NCI-H510A treated with DMSO at 0.1 percent for 48 hours (cell line): ENCODE measurements at regions not wholly inside any gene's neighbourhood (a gene's known extent, or its start where the extent isn't known, plus 50 kb on each side); places are given as distances from the start of the nearest gene placed in this dataset.

Source experiments
- DNase-seq: peaks from one replicate; lab custom pipeline; 2025; lab: John Stamatoyannopoulos, UW

DNA sequence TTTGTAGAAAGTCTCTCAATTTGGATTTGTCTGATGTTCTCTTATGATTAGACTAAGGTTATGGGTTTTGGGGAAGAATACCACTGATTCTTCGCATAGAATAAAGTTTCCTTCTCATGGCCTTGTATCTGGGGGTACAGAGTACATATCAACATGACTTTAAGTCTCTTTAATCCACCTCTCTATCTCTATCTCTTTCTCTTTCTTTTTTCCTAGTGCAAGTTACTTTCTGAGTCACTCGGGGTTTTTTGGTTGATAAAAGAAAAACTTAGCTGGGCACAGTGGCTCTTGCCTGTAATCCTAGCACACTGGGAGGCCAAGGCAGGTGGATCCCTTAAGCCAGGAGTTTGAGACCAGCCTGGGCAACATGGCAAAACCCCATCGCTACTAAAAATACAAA lies 100.1 kb upstream of the MAP4K3 start:
- DNase-seq = no peak

DNA sequence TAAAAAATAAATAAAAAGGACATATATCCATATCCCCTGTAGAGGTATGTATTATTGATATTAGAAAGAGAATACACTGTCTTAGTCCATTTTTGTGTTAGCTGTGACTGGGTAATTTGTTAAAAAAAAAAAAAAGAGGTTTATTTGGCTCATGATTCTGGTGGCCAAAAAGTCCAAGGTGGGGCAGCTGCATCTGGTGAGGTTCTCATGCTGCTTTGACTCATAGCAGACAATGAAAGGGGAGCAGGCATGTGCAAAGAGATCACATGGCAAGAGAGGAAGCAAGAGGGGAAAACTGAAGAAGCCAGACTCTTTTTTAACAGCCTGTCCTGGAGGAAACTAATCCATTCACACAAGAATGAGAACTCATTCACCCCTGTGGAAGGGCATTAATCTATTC lies 101.6 kb upstream of the MAP4K3 start:
- DNase-seq = no peak

GRCh38 chr2:39540414-39540813 lies 103.3 kb upstream of the MAP4K3 start:
- no peak for DNase-seq

GRCh38 chr2:39541011-39541930 lies 104.2 kb upstream of the MAP4K3 start:
- no peak for DNase-seq

- DNase-seq = no peak
Measured at GRCh38 chr2:39542523-39542922, 105.4 kb upstream of the MAP4K3 start.

GRCh38 chr2:39545957-39546356 lies 108.9 kb upstream of the MAP4K3 start:
- DNase-seq = no peak

- DNase-seq = no peak
Measured at GRCh38 chr2:39546409-39546808, 109.3 kb upstream of the MAP4K3 start.

GRCh38 chr2:39546937-39547336 lies 109.9 kb upstream of the MAP4K3 start:
- no peak for DNase-seq

- DNase-seq = no peak
Measured at GRCh38 chr2:39547811-39548719, 111.0 kb upstream of the MAP4K3 start.

DNA sequence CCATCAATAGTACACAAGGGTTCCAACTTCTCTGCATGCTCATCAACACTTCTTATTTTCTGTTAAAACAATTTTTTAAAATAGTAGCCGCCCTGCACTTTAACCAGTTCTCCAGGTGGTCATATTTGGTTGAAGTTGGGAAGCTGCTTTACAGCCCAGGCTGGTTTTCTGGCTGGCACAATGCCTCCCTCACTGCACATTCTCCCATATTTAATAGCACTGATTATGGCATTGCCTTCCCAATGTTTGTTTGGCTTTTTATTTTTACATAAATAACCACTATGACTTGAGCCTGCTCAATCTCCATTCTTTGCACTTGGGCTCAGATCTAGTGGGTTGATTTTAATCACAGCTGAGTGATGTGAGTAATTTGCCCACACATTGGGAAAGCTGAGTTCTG lies 111.9 kb upstream of the MAP4K3 start:
- DNase-seq = no peak

DNA sequence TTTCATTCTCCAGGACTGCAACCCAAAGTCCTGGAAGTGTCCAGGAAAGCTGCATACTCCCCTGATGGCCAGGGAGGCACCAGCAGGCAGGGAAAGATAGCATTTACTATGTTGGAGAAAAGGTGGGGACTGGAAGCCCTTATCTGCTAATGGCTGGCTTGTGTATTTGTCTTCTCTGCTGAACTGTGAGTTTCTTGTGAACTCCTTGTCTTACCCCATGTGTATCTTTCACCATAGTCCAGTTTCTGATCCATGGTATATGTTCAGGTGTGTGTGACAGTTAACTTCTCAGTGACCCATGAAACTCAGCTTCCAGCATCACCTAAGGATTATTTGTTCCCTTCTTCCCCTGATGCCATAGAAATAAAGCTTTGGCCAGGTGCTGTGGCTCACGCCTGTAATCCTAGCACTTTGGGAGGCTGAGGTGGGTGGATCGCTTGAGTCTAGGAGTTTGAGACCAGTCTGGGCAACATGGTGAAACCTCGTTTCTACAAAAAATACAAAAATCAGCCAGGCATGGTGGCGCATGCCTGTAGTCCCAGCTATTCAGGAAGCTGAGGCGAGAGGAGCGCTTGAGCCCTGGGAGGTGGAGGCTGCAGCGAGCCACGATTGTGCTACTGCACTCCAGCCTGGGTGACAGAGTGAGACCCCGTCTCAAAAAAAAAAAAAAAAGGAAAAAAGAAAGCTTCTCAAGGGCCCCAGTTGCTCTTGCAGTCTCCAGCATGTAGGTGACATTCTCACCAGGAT lies 112.8 kb upstream of the MAP4K3 start:
- no peak for DNase-seq

DNA sequence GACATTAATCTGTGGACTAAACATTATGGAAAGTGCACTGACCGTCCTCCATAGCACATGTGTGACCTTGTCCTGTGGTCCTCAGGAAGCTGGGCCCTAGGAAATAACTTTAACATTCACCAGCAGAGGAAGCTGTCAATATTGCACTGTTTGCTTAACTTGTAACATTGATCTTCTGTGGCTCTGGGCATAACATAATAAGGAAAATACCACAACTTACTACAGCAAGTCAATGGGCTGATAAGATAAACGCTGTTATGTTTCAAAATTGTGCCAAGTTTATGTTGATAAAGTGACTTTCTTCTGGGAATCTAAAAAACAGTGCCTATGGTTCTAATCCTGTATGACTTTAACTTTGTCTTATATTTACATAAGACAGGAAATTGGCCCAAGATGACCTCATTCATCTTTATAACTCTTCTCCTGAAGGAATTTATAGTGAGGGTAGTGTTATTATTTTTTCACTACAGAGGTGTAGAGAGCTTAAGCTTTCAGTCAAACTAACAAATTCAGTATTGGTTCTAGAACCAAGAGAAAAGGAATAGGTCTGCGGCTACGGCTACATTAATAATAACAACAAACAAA lies 113.7 kb upstream of the MAP4K3 start:
- no peak for DNase-seq

DNA sequence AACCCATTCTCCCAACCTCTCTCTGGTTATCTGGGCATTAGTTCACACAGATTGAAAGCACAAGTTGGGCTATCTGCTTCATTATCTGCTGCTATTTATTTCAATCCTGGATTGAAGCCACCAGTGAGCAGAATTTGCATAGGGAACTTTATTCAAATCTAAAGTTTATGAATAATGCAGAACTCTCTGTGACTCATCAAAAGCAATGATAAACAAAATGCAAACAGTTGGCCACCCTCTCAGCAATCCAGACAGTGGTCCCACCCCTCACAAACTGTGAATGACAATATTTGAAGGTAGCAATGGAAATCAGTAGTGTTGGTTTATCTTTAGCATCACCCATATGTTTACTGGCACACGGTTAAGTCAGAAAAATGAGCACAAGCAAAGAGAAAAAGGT lies 106.8 kb upstream of the TMEM178A start:
- no peak for DNase-seq

DNA sequence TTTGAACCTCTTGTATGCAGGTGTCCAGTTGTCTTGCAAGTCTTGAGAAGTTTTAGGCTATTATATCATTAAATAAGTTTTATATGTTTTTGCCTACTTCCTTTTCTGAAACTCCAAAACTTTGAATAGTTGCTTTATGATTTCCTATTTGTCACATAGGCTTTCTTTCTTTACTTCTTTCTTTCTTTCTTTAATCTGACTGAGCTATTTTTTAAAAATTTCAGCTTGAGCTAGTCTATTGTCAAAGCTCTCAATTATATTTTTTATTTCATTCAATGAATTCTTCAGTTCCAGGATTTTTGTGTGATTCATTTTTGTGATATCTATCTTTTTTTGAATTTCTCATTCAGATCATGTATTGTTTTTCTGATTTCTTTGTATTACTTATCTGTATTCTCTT lies 102.1 kb upstream of the TMEM178A start:
- DNase-seq = no peak

DNA sequence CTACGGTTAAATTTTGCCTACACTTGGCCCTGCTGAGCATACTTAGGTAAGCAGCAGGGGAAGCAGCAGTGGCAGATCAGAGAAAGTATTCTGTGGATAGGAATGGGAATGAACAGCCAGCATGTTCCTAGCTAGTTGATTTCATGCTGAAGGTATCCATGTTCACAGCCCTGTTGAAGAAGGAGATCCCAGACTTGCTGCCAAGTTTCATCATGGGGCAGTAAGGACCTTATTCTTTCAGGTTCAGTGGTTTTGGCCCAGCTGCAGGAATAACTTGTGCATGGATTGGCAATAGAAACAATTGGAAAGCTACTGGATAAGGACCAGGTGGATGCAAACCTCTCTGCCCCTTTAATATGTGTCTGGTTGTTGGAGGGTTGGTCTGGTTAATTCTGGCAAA lies 98.2 kb upstream of the TMEM178A start:
- no peak for DNase-seq

DNA sequence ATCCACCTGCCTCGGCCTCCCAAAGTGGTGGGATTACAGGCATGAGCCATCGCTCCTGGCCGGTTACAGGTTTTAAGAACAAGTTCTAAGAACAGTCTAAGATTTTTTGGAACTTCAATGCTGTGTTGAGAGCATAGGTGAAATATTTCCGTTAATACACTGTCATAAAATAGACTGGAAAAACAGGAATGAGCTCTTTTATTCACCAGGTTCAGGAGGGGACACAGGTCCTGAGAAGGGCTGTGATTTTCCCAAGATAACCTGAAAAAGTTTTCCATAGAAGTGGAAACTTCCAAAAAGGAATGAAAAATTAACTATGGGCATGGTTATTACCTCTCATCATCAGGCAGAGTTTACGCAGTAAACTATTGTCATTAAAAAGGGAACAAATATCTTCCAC lies 97.6 kb upstream of the TMEM178A start:
- DNase-seq = no peak

DNA sequence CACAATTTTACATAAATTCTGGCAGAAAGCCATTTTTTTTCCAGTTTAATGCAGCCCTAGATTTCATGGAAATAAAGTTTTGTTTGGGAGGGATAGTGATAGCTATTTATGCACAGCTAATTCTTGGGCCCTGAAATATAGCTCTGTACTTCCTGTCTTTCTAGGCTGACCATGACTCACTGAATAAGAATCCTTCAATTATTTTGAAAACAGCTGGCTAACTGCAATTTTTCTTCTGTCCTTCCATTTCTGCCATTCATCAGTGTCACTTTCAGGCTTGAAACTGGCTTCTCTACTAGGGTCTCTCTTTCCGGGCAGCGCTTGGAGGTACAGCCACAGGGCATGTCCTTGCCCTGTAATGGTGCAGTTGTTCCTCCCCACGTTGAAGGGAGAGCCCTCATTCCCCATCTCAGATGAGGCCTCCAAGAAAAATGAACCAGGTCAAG lies 97.1 kb upstream of the TMEM178A start:
- DNase-seq = no peak

- DNase-seq = no peak
Measured at GRCh38 chr2:39570130-39570555, 95.6 kb upstream of the TMEM178A start.

GRCh38 chr2:39570614-39571013 lies 95.1 kb upstream of the TMEM178A start:
- DNase-seq = no peak

GRCh38 chr2:39571111-39571731 lies 94.5 kb upstream of the TMEM178A start:
- no peak for DNase-seq

DNA sequence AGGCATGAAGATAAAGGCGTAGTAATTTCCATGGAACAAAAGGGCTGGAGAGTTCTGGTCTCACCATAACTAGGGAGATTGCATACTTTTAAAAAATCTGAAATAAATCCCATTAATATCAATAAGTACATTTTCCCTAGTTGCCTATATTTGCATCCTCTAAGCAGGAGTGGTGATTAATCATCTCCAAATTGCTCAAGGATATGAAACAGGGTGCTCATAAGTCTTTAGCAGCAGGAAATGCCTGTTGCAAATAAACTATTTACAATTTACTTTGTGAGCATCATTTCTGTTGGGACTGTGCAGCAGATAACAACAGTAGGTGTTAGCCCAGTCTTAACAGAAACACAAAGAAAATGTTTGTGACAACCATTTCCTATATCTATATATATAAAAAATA lies 92.4 kb upstream of the TMEM178A start:
- no peak for DNase-seq
